ENCODE measurements at regions not wholly inside any gene's neighbourhood (a gene's known extent, or its start where the extent isn't known, plus 50 kb on each side); places are given as distances from the start of the nearest gene placed in this dataset.

- Histone ChIP-seq H3K36me3 (no peaks in the 10 kb centered on the region), H3K27ac (peak overlapping the region in 7 of 8 donors; percentile 28 to 87 (median 64)), H3K4me3 (peak overlapping the region in 1 of 8 donors; percentile 27), H3K27me3 (replicated peaks in 1 of 7) (no peaks in the 10 kb centered on the region), H3K9me3 (no peaks in the 10 kb centered on the region), H3K4me1 (peaks cover 16 to 54% (median 24%) of the 10 kb centered on the region in 6 donors)
- intact Hi-C loops (cut with DNase I; ENCODE audit: low total_unique reads), result no loop called here
- DNase-seq, result no peak
- TF ChIP-seq POLR2AphosphoS5 (IDR thresholded peaks at IDR 0.05), result peak in 1 of 3 donors; percentile 15
- no peak for TF ChIP-seq CTCF (IDR thresholded peaks at IDR 0.05 in 8 of 11, conservative IDR thresholded peaks at IDR 0.05 in 3 of 11)
- 55 to 67% (median 62%) methylated on average over 13 of the region's 13 CpGs for WGBS, 5 donors
Observed at GRCh38 chr14:61602003-61602732, 93.1 kb upstream of the HIF1A start.

DNA sequence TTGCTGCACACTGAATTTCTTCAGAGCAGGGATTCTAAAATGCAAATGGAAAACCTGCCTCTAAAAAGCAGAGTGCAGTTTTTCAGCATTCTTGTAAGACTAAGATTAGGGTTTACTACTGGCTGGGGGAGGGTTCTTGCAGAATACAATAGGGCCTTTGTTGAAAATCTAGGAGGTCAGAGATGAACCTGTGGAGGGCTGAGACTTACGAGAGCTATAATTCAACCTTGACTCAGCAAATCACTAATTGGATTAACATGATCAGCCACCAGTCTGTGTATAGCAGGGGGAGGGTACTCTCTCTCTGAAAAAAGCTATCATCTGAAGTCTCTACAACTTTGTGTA lies 92.6 kb upstream of the HIF1A start:
- Histone ChIP-seq H3K27ac (peak overlapping the region in 7 of 8 donors; percentile 28 to 87 (median 64)), H3K4me3 (peak overlapping the region in 1 of 8 donors; percentile 27), H3K9me3 (no peaks in the 10 kb centered on the region), H3K36me3 (no peaks in the 10 kb centered on the region), H3K4me1 (peaks cover 16 to 56% (median 24%) of the 10 kb centered on the region in 6 donors), H3K27me3 (replicated peaks in 1 of 7) (no peaks in the 10 kb centered on the region)
- intact Hi-C loops (cut with DNase I; ENCODE audit: low total_unique reads), result no loop called here
- DNase-seq, result no peak
- TF ChIP-seq POLR2AphosphoS5 (IDR thresholded peaks at IDR 0.05) (no peak), CTCF (IDR thresholded peaks at IDR 0.05 in 8 of 11, conservative IDR thresholded peaks at IDR 0.05 in 3 of 11) (no peak), POLR2A (IDR thresholded peaks at IDR 0.05) (no peak)
- 57 to 93% (median 69%) methylated on average over 1 of the region's 1 CpG for WGBS, 5 donors

GRCh38 chr14:61603736-61604135 lies 91.6 kb upstream of the HIF1A start:
- H3K4me3 ChIP-seq, result no peak overlapping the region
- WGBS, 5 donors, result 62 to 86% (median 75%) methylated on average over 4 of the region's 4 CpGs
- H3K4me1 ChIP-seq, result peaks cover 15 to 59% (median 23%) of the 10 kb centered on the region in 6 donors
- no peaks in the 10 kb centered on the region for H3K36me3 ChIP-seq
- intact Hi-C loops (cut with DNase I; ENCODE audit: low total_unique reads), result no loop called here
- no peaks in the 10 kb centered on the region for H3K9me3 ChIP-seq
- H3K27me3 ChIP-seq (replicated peaks in 1 of 7), result no peaks in the 10 kb centered on the region
- no peak for TF ChIP-seq CTCF (IDR thresholded peaks at IDR 0.05 in 8 of 11, conservative IDR thresholded peaks at IDR 0.05 in 3 of 11)
- no peak for TF ChIP-seq POLR2A (IDR thresholded peaks at IDR 0.05)
- TF ChIP-seq POLR2AphosphoS5 (IDR thresholded peaks at IDR 0.05), result no peak
- H3K27ac ChIP-seq, result peak overlapping the region in 2 of 8 donors; percentile 80 to 87
- no peak for DNase-seq

GRCh38 chr14:61607570-61608244 lies 87.6 kb upstream of the HIF1A start:
- no peak for DNase-seq
- WGBS, 5 donors, result 57 to 81% (median 64%) methylated on average over 6 to 7 of the region's 7 CpGs
- TF ChIP-seq CTCF (IDR thresholded peaks at IDR 0.05 in 8 of 11, conservative IDR thresholded peaks at IDR 0.05 in 3 of 11) (no peak), POLR2AphosphoS5 (IDR thresholded peaks at IDR 0.05) (no peak), POLR2A (IDR thresholded peaks at IDR 0.05) (no peak)
- intact Hi-C loops (cut with DNase I; ENCODE audit: low total_unique reads), result no loop called here
- H3K36me3 ChIP-seq, result no peaks in the 10 kb centered on the region
- peaks cover 0 to 46% (median 14%) of the 10 kb centered on the region in 6 donors for H3K4me1 ChIP-seq
- no peak overlapping the region for H3K4me3 ChIP-seq
- H3K27me3 ChIP-seq (replicated peaks in 1 of 7), result no peaks in the 10 kb centered on the region
- H3K9me3 ChIP-seq, result no peaks in the 10 kb centered on the region
- H3K27ac ChIP-seq, result no peak overlapping the region

Data from spleen (tissue), 11 donors.